ENCODE measurements at regions not wholly inside any gene's neighbourhood (a gene's known extent, or its start where the extent isn't known, plus 50 kb on each side); places are given as distances from the start of the nearest gene placed in this dataset.
"Not testable (repeated sequence)": the region's sequence is repeated elsewhere in the genome, so short reads cannot be mapped to it uniquely, and the experiment has no call there.

GRCh38 chr7:65771226-65771569, 101.7 kb upstream of the VKORC1L1 start:
- intact Hi-C loops (cut with DNase I): not testable (repeated sequence)
- ATAC-seq (peak; percentile 7), DNase-seq (ENCODE audit: low spot score) (peak; percentile 56)

- DNase-seq (ENCODE audit: low spot score); ATAC-seq; intact Hi-C loops (cut with DNase I): not testable (repeated sequence)
Measured at GRCh38 chr7:65776677-65777076, 96.2 kb upstream of the VKORC1L1 start.

- not testable (repeated sequence) for ATAC-seq
Measured at GRCh38 chr7:65789943-65790342, 82.9 kb upstream of the VKORC1L1 start.

GRCh38 chr7:65791788-65792187, 81.1 kb upstream of the VKORC1L1 start:
- DNase-seq (ENCODE audit: low spot score); intact Hi-C loops (cut with DNase I); ATAC-seq: not testable (repeated sequence)

More at GRCh38 chr7:65789943-65790342, 82.9 kb upstream of the VKORC1L1 start:
- DNase-seq (ENCODE audit: low spot score); intact Hi-C loops (cut with DNase I): not testable (repeated sequence)

GRCh38 chr7:65792726-65793125, 80.1 kb upstream of the VKORC1L1 start:
- ATAC-seq; intact Hi-C loops (cut with DNase I); DNase-seq (ENCODE audit: low spot score): not testable (repeated sequence)

- intact Hi-C loops (cut with DNase I); ATAC-seq; DNase-seq (ENCODE audit: low spot score): not testable (repeated sequence)
Measured at GRCh38 chr7:65794671-65795391, 78.0 kb upstream of the VKORC1L1 start.

- ATAC-seq; intact Hi-C loops (cut with DNase I); DNase-seq (ENCODE audit: low spot score): not testable (repeated sequence)
Measured at GRCh38 chr7:65795392-65795716, 77.5 kb upstream of the VKORC1L1 start.

- no peak for ATAC-seq
- intact Hi-C loops (cut with DNase I): no loop called here
- no peak for DNase-seq (ENCODE audit: low spot score)
Measured at GRCh38 chr7:65796205-65796604, 76.7 kb upstream of the VKORC1L1 start.

- DNase-seq (ENCODE audit: low spot score); intact Hi-C loops (cut with DNase I); ATAC-seq: not testable (repeated sequence)
Measured at GRCh38 chr7:65797086-65797485, 75.8 kb upstream of the VKORC1L1 start.

GRCh38 chr7:65797566-65797965, 75.3 kb upstream of the VKORC1L1 start:
- ATAC-seq; DNase-seq (ENCODE audit: low spot score); intact Hi-C loops (cut with DNase I): not testable (repeated sequence)

- ATAC-seq (no peak), DNase-seq (ENCODE audit: low spot score) (no peak)
- intact Hi-C loops (cut with DNase I): no loop called here
Measured at GRCh38 chr7:65798111-65799075, 74.5 kb upstream of the VKORC1L1 start.

GRCh38 chr7:65800191-65800590, 72.7 kb upstream of the VKORC1L1 start:
- intact Hi-C loops (cut with DNase I); ATAC-seq; DNase-seq (ENCODE audit: low spot score): not testable (repeated sequence)

GRCh38 chr7:65800890-65801341, 72.0 kb upstream of the VKORC1L1 start:
- DNase-seq (ENCODE audit: low spot score) (no peak), ATAC-seq (no peak)
- intact Hi-C loops (cut with DNase I): no loop called here

GRCh38 chr7:65804887-65805286, 68.0 kb upstream of the VKORC1L1 start:
- DNase-seq (ENCODE audit: low spot score): no peak
- no peak for ATAC-seq
- intact Hi-C loops (cut with DNase I): no loop called here

- intact Hi-C loops (cut with DNase I); DNase-seq (ENCODE audit: low spot score); ATAC-seq: not testable (repeated sequence)
Measured at GRCh38 chr7:65807067-65807466, 65.8 kb upstream of the VKORC1L1 start.

- DNase-seq (ENCODE audit: low spot score) (no peak), ATAC-seq (no peak)
- intact Hi-C loops (cut with DNase I): no loop called here
Measured at GRCh38 chr7:65809259-65809981, 63.5 kb upstream of the VKORC1L1 start.

- ATAC-seq (no peak), DNase-seq (ENCODE audit: low spot score) (no peak)
- intact Hi-C loops (cut with DNase I): no loop called here
Measured at GRCh38 chr7:65809982-65810288, 62.9 kb upstream of the VKORC1L1 start.

- no peak for DNase-seq (ENCODE audit: low spot score)
- ATAC-seq: no peak
- intact Hi-C loops (cut with DNase I): no loop called here
Measured at GRCh38 chr7:65812281-65812680, 60.6 kb upstream of the VKORC1L1 start.

GRCh38 chr7:65814556-65815167, 58.2 kb upstream of the VKORC1L1 start:
- ATAC-seq; DNase-seq (ENCODE audit: low spot score); intact Hi-C loops (cut with DNase I): not testable (repeated sequence)

Measured in sciatic nerve (tissue), 2 donors.